NCI-H2171 treated with DMSO at 0.1 percent for 48 hours (cell line): ENCODE measurements at regions not wholly inside any gene's neighbourhood (a gene's known extent, or its start where the extent isn't known, plus 50 kb on each side); places are given as distances from the start of the nearest gene placed in this dataset.

ENCODE experiments used
- DNase-seq: peaks from one replicate; lab custom pipeline; 2025; lab: John Stamatoyannopoulos, UW

DNA sequence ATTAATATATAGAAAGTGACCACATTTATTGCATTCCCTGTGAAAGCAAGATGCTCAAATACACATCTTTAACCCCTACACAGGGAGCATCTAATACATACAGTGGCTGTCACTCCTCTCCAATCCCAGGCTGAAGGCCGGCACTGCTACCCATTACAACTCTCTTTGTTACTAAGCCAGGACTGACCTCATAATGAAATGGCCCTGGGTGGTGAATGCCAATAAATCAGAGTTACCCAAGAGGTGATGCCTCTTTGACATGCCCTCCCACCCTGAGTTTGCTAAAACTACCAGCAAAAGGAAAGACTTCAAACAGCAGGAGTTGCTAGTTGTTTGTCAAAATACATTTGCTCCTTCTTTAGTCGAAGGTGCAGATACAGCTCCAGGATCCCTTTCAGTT is 214.2 kb downstream of the FOXA2 start:
- no peak for DNase-seq

DNA sequence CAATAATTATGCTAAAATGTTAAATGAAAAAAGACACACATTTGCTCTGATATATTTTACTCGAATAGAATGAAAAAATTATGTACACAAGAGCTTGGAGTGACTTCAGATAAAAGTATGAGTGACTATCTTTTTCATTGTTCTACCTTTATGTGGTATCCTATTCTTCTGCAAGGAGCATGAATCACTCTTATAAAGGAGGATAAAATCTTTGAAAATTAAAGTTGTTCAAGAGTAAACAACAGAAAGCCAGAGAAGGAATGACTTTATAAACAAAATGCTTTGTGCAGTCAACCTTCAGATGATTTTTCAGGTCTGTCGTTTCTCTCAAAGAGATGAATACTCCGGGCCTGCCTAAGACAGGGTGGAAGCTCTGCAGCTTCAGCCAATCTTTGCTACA is 215.3 kb downstream of the FOXA2 start:
- DNase-seq: no peak

- no peak for DNase-seq
These were observed 216.1 kb downstream of the FOXA2 start for GRCh38 chr20:22368235-22368634.

DNA sequence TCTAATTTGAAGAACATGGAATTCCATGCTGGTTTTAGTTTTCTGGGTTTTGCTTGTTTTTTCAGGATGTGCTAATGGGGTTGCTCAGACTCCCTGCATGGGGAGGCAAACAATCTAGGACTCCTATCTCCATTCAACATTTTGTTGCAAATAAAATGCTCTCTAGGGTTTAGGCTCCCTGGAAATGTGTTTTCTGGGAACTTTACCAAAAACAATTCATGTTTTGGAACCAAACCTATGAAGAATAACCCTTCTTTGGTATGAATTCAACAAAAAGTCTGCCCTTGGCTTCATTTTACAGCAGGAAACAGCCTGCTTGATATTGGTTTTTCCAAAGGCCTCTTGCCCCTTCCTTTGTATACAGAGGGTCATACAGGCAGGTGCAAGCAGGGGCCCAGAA is 217.7 kb downstream of the FOXA2 start:
- DNase-seq: no peak

DNA sequence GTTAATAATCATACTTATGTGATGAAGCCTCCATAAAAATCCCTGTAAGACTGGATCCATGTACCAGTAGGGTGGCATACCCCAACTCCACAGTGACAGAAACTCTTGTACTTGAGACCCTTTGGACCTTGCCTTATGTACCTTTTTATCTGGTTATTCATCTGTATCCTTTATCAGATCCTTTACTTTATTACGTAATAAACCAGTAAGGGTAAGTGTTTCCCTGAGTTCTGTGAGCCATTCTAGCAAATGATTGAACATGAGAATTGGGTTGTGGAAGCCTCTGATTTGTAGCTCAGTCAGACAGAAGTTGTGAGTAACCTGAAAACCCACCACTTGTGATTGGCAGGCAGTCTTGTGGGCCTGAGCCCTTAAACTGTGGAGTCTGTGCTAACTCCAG is 229.7 kb downstream of the FOXA2 start:
- DNase-seq: no peak

GRCh38 chr20:22353586-22353985 is 230.8 kb downstream of the FOXA2 start:
- DNase-seq: no peak

- no peak for DNase-seq
These were observed 232.4 kb downstream of the FOXA2 start for GRCh38 chr20:22352019-22352418.

GRCh38 chr20:22350624-22351023 is 233.7 kb downstream of the FOXA2 start:
- DNase-seq: no peak

DNA sequence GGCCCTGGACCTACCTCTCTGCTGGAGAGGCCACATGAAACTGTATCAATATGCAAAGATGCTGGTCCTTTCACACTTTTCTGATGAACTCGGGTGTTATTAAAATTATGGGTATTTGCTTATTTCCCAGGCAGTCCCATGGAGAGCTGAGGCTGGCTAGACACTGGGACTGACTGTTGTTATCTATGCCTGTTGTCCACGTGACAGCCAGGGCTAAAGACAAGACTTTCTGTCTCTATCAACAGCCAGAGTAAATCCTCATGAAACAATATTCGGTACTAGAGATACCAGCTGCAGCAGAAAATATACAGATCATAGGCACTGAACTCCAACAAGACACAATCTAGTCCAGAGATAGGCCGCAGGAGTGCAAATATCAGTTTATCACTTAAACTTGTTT is 236.4 kb downstream of the FOXA2 start:
- DNase-seq: no peak

- no peak for DNase-seq
These were observed 237.7 kb downstream of the FOXA2 start for GRCh38 chr20:22346716-22347115.

- no peak for DNase-seq
These were observed 240.8 kb downstream of the FOXA2 start for GRCh38 chr20:22343612-22344011.

DNA sequence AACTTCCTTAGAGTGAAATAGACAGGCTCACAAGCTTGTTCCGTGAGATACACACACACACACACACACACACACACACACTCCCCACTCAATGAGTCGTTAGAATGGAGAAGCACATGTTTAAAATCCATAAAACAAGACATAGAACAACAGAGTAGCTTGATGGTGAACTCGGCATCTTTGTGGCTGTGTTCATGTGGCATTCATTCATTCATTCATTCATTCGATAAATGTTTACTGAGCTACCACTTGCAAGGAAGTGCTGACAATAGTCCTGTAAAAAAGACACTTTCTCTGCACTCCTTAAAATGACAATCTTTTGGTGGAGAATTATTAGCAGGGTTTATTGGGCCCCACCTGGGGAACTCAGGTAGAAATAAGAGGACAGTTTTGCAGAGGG is 242.0 kb downstream of the FOXA2 start:
- no peak for DNase-seq

DNA sequence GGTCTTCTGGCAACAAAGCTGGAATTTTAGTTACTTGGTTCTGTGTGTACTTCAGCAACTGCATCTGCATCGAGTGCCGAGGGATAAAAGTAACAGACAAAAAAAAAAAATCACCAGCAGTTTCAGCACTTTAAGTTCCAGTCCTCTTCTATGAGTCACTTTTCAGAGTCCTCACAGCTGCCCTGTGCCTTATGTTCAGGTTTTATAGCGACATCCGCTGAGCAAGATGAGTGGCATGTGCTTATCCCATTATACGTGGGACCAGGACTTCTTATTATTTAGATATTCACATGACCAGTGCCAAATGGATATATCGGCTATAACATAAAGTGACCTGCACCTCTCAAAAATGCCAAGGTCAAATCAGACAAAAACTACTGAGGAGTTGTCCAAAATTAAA is 242.9 kb downstream of the FOXA2 start:
- DNase-seq: no peak

- no peak for DNase-seq
These were observed 244.4 kb downstream of the FOXA2 start for GRCh38 chr20:22339946-22340345.

DNA sequence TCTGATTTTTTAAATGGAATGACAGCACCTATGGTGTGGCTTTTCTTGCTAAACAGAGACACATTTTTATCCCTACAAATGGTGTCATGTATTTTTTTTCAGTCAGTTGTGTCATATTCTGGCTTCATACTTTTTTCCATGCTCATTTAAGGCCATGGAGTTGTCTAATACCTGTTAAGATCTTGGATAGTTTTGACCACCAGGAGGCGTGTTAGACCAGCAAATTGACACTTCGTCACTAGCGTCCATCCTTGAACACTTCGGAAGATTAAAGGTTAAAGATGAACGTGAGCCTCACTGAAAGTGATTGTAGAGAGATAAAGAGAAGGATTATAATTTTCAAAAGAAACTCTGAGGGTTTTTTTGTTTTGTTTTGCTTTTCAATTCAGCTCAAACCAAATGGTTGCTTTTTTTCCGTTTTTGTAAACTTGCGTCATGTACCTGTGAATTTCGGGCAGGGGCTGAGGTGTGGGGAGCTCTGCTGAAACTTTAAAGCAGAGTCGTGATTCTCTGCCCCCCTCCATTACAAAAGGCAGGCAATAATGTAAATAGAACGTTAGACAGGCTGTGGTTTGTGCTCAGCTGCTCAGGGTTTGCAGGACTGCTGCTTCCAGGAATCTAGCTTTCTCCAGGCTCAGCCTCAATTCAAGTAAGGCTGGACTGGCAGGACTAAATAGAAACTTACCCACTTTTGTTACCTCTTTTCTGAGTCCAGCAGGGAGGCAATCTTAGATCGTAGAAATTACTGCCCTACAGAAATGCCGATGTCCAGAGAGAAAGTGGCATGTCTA is 245.1 kb downstream of the FOXA2 start:
- peak; percentile 62 for DNase-seq

DNA sequence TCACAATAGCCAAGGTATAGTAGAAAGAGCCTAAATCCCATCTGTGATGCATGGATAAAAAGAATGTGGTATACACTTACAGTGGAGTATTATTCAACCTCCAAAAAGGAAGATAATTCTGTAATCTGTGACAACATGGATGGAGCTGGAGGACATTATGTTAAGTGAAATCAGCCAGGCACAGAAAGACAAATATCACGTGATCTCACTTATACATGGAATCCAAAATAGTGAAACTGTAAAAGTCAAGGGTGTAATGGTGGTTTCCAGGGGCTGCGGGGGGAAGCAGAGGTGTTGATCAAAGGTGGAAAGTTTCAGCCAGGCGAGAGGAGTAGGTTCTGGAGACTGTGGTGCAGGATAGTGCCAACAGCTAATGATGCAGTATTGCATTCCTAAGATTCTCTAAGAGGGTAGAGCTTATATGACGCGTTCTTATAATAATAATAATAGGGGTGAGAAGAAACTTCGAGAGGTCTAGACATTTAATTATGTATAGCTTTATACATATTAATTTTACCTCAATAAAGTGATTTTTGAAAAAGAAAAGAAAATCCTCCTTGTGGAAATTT is 246.1 kb downstream of the FOXA2 start:
- no peak for DNase-seq

DNA sequence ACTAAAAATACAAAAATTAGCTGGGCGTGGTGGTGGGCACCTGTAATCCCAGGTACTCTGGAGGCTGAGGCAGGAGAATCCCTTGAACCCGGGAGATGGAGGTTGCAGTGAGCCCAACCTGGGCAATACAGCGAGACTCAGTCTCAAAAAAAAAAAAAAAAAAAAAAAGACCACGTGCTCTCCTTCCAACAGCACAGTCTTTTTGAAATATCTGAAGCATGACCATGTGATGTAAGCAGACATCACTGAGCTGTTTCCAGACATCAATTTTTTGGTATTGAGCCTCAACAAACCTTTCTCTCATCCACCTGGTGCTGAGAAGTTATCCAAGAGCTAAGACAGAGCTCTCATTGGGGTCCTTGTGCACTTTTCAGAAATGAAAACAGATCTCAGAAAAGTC is 249.2 kb downstream of the FOXA2 start:
- DNase-seq: no peak

GRCh38 chr20:22333885-22334545 is 250.4 kb downstream of the FOXA2 start:
- DNase-seq: peak; percentile 69

DNA sequence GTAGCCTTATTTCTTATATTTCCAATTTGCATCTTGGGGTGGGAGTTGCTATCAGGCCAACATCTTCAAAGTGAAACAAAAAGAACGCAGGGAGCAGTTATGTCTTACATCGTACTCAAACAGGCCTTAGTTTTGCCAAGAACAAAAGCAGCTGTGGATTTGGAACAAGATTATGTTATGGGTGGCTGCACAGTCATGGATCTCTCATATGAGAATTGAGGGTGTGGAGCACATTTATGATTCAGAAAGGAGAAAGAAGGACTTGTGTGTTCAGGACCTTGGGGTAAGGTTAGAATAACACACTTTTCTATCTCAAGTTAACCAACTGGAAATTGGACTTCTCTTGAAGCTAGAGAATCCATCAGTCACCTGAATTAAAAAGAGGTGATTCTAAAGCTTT is 259.9 kb downstream of the FOXA2 start:
- DNase-seq: no peak

DNA sequence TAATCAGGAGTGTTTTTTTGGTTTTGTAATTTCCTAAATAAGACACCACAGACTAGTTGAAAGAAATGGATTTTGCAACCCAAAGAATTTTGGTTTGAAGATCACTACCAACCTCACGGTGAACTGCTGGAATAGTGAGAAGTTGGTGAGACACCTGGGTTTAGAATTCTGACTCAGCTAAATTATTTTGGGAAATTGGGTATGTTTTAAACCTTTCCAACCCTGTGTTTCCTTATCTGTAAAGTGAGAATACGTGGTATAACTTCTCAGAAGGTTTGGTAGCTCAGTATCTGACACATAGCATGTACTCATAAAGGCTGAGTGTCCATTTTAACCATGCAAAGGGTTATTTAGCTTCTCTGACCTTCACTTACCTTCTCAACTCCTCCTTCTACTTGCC is 261.9 kb downstream of the FOXA2 start:
- DNase-seq: no peak

GRCh38 chr20:22321191-22321590 is 263.2 kb downstream of the FOXA2 start:
- no peak for DNase-seq

DNA sequence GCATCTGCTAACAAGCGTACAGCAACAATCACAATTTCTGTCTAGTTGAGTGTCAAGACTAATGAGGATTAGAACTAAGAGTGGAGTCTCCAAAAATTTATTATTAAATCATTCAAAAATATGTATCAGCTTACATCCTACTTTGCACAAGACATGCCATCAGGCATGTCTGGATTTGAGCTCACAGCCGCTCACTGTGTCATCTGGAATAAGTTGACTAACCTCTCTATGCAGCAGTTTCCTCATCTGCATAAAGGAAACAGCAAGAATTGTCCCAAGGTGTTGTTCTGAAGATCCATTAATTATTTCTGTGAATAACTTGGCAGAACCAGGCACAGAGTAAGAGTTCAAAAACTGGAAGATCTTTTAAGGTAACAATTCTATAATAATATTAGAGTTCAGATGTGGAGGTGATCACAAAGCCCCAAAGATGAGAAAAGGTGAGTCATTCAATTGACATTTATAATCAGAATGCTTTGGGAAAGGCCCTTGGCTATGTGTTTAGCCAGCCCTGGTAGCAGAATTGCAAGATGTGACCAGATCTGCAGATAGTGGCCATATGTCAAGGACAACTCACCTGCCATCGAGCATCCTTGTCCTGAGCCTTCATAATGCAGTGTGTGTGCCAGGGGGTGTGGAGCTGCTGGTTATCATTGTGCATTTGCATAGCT is 264.0 kb downstream of the FOXA2 start:
- DNase-seq: no peak

DNA sequence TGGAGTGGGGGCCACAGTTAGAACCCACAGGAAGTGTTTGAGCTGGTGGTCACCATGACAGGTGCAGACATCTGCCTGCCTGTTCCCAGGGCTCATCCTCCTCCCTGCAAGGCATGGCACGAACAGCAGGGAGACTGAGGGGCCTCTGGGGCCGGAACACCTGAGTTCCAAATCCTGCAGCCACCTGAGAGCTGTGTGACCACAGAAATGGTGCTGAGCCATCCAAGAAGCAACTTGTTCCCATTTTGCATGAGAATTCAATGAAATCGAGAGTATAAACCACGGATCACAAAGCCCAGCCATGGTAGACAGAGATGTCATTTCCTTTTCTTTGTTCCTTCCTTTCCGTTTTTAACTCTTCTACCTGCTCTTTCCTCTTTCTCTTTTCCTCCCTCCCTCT is 268.6 kb downstream of the FOXA2 start:
- no peak for DNase-seq
